GM12874 (cell line): ENCODE measurements at regions not wholly inside any gene's neighbourhood (a gene's known extent, or its start where the extent isn't known, plus 50 kb on each side); places are given as distances from the start of the nearest gene placed in this dataset.

Experiments
- CTCF ChIP-seq: IDR thresholded peaks from 2 replicates; pipeline ENCODE4 v1.5.1; 2011; ENCODE audit warnings: low read depth, mild to moderate bottlenecking, control low read depth, low read length, moderate library complexity; ENCODE audit not compliant: insufficient read depth

- TF ChIP-seq CTCF = no peak
These were observed 145.6 kb upstream of the CHRM3 start for GRCh38 chr1:239240736-239241135.

- TF ChIP-seq CTCF = no peak
These were observed 146.8 kb upstream of the CHRM3 start for GRCh38 chr1:239239529-239239928.

- no peak for TF ChIP-seq CTCF
These were observed 148.5 kb upstream of the CHRM3 start for GRCh38 chr1:239237912-239238311.

GRCh38 chr1:239233626-239234025 lies 152.7 kb upstream of the CHRM3 start:
- no peak for TF ChIP-seq CTCF

GRCh38 chr1:239232921-239233320 lies 153.4 kb upstream of the CHRM3 start:
- TF ChIP-seq CTCF = no peak

- no peak for TF ChIP-seq CTCF
These were observed 157.9 kb upstream of the CHRM3 start for GRCh38 chr1:239228451-239228850.

GRCh38 chr1:239225396-239225795 lies 161.0 kb upstream of the CHRM3 start:
- TF ChIP-seq CTCF = no peak

- no peak for TF ChIP-seq CTCF
These were observed 162.3 kb upstream of the CHRM3 start for GRCh38 chr1:239224100-239224499.
